Brain microvascular endothelial cell (primary cell): ENCODE measurements at regions not wholly inside any gene's neighbourhood (a gene's known extent, or its start where the extent isn't known, plus 50 kb on each side); places are given as distances from the start of the nearest gene placed in this dataset.
A peak's percentile ranks its signal among the peaks of the same experiment; 100 is the strongest.

Experiments used
- DNase-seq: peaks from one replicate; pipeline ENCODE4 v3.0.0-alpha.2; 2020
- H3K27ac ChIP-seq: fragments of 250-450 bp; sonication (Bioruptor Pico); 2 replicates; pipeline ENCODE4 v1.5.1; 2020; ENCODE audit warnings: mild to moderate bottlenecking, moderate library complexity
- H3K27me3 ChIP-seq: fragments of 250-450 bp; sonication (Bioruptor Pico); replicated peaks from 2 replicates; pipeline ENCODE4 v1.5.1; 2020; ENCODE audit warnings: mild to moderate bottlenecking
- H3K36me3 ChIP-seq: fragments of 250-450 bp; sonication (Bioruptor Pico); replicated peaks from 2 replicates; pipeline ENCODE4 v1.5.1; 2020; ENCODE audit warnings: mild to moderate bottlenecking
- H3K4me3 ChIP-seq: 2 replicates; pipeline ENCODE4 v1.5.1; 2011; ENCODE audit warnings: low read depth, mild to moderate bottlenecking, control low read depth, low read length, moderate library complexity
- in situ Hi-C: cut with HindIII; loops from 2 replicates; pipeline ENCODE4 v1.10.0; 2017; ENCODE audit warnings: low sequenced_read_pairs, low pct_ligation_motif_present
- TF ChIP-seq, protein P1 (sequence below): IDR thresholded peaks from 2 replicates; pipeline ENCODE4 v1.5.1; 2011; ENCODE audit warnings: low read depth, mild to moderate bottlenecking, moderate library complexity, low read length, control low read depth, inconsistent platforms; ENCODE audit errors: missing control alignments

DNA sequence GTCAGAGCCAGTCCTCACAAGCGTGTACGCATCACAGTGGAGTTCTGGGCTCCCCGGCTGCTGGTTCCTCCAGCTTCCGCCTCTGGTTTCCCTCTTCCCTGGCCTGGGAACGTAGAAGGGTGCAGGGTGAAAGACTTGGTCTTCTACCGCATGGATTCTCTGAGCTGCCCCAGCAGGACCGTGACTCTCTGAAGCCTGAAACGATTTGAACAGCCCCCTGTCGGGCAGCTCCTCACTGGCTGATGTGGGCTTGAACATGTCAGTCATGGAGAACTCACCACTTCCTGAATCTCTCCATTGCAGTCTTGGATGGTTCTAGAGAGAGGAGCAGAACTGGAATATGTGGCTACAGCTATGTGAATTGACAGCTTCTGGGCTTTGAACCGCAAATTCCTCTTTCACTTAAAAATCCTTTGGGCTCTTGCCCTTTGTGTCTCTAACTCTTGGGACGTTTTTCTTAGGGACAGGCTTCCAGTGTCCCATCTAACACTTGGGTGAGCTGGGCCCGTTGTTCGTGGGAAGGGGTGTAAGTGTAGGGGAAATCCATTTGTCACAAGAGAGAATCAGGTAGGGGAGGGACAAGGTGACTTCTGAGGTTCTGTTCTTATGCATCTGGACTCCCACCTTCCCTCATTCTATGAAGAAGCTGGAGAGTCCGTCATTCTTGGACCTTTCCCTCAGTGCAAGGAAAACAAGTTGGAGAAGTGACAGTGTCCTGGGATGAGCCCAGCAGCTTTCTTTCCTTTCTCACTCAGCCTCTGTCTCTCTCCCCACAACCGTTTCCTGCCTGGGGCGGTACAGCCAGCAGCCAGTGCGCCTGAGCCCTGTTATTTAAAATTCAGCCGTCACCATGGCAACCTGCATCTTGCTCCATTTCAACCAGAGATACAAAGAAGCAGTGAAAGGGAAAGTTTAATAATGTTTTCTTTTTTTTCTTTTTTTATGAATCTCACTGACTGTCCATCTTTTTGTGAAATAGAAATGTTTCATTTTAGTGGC is 84.7 kb downstream of the PTTG1 start:
- DNase-seq, result peak; percentile 70
- TF ChIP-seq, protein P1, sequence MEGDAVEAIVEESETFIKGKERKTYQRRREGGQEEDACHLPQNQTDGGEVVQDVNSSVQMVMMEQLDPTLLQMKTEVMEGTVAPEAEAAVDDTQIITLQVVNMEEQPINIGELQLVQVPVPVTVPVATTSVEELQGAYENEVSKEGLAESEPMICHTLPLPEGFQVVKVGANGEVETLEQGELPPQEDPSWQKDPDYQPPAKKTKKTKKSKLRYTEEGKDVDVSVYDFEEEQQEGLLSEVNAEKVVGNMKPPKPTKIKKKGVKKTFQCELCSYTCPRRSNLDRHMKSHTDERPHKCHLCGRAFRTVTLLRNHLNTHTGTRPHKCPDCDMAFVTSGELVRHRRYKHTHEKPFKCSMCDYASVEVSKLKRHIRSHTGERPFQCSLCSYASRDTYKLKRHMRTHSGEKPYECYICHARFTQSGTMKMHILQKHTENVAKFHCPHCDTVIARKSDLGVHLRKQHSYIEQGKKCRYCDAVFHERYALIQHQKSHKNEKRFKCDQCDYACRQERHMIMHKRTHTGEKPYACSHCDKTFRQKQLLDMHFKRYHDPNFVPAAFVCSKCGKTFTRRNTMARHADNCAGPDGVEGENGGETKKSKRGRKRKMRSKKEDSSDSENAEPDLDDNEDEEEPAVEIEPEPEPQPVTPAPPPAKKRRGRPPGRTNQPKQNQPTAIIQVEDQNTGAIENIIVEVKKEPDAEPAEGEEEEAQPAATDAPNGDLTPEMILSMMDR, result no peak

DNA sequence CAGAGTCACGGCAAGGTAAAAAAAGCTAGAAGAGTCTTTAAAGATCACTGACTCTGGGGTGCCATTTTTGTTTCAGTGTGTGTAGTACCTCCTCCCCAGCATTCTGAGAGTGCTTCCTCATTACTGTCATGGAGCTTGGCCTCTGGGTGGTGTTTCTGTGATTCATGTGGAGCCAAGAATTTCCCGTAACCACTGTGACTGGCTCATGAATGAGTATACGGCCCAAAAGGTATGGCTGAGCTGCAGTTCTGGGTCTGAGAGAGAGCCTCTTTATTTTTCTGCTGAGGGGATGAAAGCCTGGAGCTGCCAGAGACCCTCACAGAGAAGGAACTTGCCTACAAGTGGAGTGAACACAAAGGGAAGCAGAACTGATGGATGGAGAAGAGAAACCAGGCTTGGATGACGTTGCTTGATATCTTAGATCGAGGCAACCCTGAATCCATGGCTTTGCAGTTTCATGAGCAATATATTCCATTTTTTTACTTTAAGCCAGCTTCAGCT is 85.6 kb downstream of the PTTG1 start:
- in situ Hi-C loops, result no loop called here
- Histone ChIP-seq H3K27me3 (no peaks in the 10 kb centered on the region), H3K27ac (peak overlapping the region; percentile 52), H3K36me3 (no peaks in the 10 kb centered on the region), H3K4me3 (no peak overlapping the region)
- TF ChIP-seq, protein P1, result no peak
- peak; percentile 76 for DNase-seq

More for the DNA sequence above, 84.7 kb downstream of the PTTG1 start:
- H3K36me3 ChIP-seq, result no peaks in the 10 kb centered on the region
- peak overlapping the region; percentile 52 for H3K27ac ChIP-seq
- in situ Hi-C loops, result no loop called here
- no peak overlapping the region for H3K4me3 ChIP-seq
- no peaks in the 10 kb centered on the region for H3K27me3 ChIP-seq

DNA sequence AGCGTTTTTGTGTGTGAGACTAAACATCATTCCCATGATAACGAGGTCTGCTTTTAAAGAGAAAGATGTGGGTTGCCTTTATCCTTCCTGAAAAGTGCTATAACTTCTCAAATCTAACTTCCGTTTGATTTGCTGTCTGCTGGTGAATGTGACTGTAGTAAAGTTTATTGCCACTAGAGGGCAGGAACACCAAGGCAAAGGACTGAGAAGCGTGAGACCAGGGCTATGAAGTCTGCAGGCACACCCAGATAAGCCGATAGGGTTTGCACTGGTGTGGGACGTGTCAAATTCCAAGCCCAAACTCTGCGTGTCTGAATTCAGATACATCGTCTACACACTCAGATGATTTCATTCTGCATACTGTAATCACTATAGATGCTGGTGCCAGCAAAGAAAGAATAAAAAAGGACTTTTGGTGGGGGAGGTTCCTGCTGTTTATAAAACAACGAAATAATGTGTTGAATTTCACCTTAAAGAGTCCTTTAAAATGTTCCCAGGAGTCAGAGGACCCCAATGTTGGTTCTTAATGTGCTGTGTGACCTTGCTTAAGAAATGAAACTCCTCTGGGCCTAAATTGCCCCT is 87.2 kb downstream of the PTTG1 start:
- in situ Hi-C loops, result no loop called here
- no peak overlapping the region for H3K4me3 ChIP-seq
- TF ChIP-seq, protein P1, result peak; percentile 84

DNA sequence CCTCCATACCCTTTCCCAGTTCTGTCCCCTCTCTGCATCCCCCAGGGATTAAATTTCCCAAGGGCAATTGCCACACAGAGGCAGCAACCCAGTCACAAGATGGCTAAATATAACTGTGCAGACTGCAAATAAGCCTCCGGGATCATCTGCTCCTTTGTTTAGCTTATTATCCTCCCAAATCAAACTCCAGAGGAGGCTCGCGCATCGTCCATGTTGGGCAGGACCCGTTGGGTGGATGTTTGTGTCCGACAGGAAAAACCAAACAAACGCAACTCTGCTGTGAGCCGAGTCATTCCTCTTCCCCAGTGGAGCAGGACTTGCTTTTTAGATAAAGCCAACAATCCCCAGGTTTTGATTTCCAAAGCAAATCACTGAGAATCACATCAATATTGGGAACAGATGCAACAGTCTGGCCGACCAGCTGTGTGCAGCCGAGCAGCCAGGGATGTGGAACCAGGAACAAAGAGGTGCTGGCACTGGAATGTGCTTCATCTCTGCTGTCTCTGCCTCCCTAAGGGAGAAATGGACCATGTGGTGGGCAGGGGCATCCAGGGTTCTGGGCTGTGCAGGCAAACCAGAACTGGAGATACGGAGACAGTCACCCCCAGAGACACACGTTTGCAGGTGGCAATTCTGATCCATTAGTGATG is 89.8 kb downstream of the PTTG1 start:
- TF ChIP-seq, protein P1, result no peak
- Histone ChIP-seq H3K4me3 (no peak overlapping the region), H3K27me3 (no peaks in the 10 kb centered on the region), H3K36me3 (no peaks in the 10 kb centered on the region), H3K27ac (no peak overlapping the region)
- DNase-seq, result no peak
- in situ Hi-C loops, result no loop called here

More for the DNA sequence above, 87.2 kb downstream of the PTTG1 start:
- Histone ChIP-seq H3K27me3 (no peaks in the 10 kb centered on the region), H3K36me3 (no peaks in the 10 kb centered on the region), H3K27ac (peak overlapping the region; percentile 7)
- DNase-seq, result peak; percentile 94
